B cell (primary cell): ENCODE measurements at regions not wholly inside any gene's neighbourhood (a gene's known extent, or its start where the extent isn't known, plus 50 kb on each side); places are given as distances from the start of the nearest gene placed in this dataset.

ENCODE experiments used
- ATAC-seq: fragments of 200-7000 bp; cut with Tn5 transposase; one replicate; pipeline ENCODE4 v1.10.0; 2021; ENCODE audit warnings: low read depth, mild to moderate bottlenecking, moderate number of reproducible peaks, moderate library complexity
- CTCF ChIA-PET: fragments of 350-600 bp; sonication (Branson Sonifier 250); formaldehyde crosslinking; loops from one replicate; lab custom pipeline; 2021; ENCODE audit warnings: antibody characterized with exemption, inconsistent platforms; lab: Charles Lee
- POLR2A ChIA-PET: fragments of 350-600 bp; sonication (Branson Sonifier 250); formaldehyde crosslinking; loops from one replicate; lab custom pipeline; 2021; ENCODE audit warnings: antibody characterized with exemption; lab: Charles Lee
- DNase-seq: peaks from one replicate; pipeline ENCODE4 v3.0.0; 2013
- H2AFZ ChIP-seq: 2 replicates; pipeline ENCODE4 v1.6.1; 2012; ENCODE audit warnings: mild to moderate bottlenecking, low read depth, low read length; ENCODE audit not compliant: insufficient read depth, poor library complexity, severe bottlenecking
- H3K27ac ChIP-seq, 2 donors: 1 replicate in 1 of 2; 2 replicates in 1 of 2; pipeline ENCODE4 v1.5.1; 2012 to 2013; ENCODE audit warnings: low read length in 2 of 2, mild to moderate bottlenecking in 2 of 2, moderate library complexity in 1 of 2
- H3K27me3 ChIP-seq, 4 experiments: fragments of 200-600 bp in 1 of 4; sonication (generic) in 1 of 4; replicated peaks in 1 of 4; 1 replicate in 2 of 4; 2 replicates in 2 of 4; pipeline versions ENCODE4 v1.6.1 to v1.7.0; 2013 to 2016; ENCODE audit warnings: low read length in 3 of 4, mild to moderate bottlenecking in 2 of 4, mixed read lengths in 1 of 4, moderate library complexity in 1 of 4; ENCODE audit not compliant: insufficient read depth in 4 of 4, control insufficient read depth in 3 of 4; ENCODE audit errors: control extremely low read depth in 1 of 4
- H3K36me3 ChIP-seq, 2 experiments: replicated peaks in 1 of 2; 1 replicate in 1 of 2; 2 replicates in 1 of 2; pipeline versions ENCODE4 v1.6.1 to v1.7.1; 2013; ENCODE audit warnings: low read length in 1 of 2; ENCODE audit not compliant: insufficient read depth in 2 of 2, control insufficient read depth in 1 of 2; ENCODE audit errors: control extremely low read depth in 1 of 2, extremely low read depth in 1 of 2
- H3K4me1 ChIP-seq, 2 donors: fragments of 200-600 bp in 1 of 2; sonication (generic) in 1 of 2; 1 replicate in 1 of 2; 2 replicates in 1 of 2; pipeline versions ENCODE4 v1.5.1 to v1.6.1; 2013 to 2017; ENCODE audit warnings: low read length in 2 of 2; ENCODE audit not compliant: control insufficient read depth in 2 of 2, insufficient read depth in 2 of 2
- H3K4me2 ChIP-seq: replicated peaks from 2 replicates; pipeline ENCODE3; 2012; ENCODE audit warnings: mild to moderate bottlenecking, low read depth, low read length; ENCODE audit not compliant: poor library complexity, severe bottlenecking
- H3K4me3 ChIP-seq, 5 experiments: fragments of 200-600 bp in 1 of 5; sonication (generic) in 1 of 5; 1 replicate in 3 of 5; 2 replicates in 2 of 5; pipeline versions ENCODE4 v1.5.1 to v1.7.0; 2011 to 2016; ENCODE audit warnings: low read length in 4 of 5, mild to moderate bottlenecking in 4 of 5, low read depth in 2 of 5, control low read depth in 1 of 5, moderate library complexity in 1 of 5; ENCODE audit not compliant: insufficient read depth in 1 of 5; ENCODE audit errors: control extremely low read depth in 1 of 5, extremely low read depth in 1 of 5
- H3K79me2 ChIP-seq: fragments of 200-600 bp; sonication (generic); one replicate; pipeline ENCODE4 v1.6.0; 2016; ENCODE audit warnings: low read length; ENCODE audit not compliant: control insufficient read depth, insufficient read depth
- H3K9ac ChIP-seq: fragments of 200-600 bp; sonication (generic); 2 replicates; pipeline ENCODE4 v1.6.1; 2017; ENCODE audit warnings: mild to moderate bottlenecking, low read length, moderate library complexity
- H3K9me3 ChIP-seq, 3 donors: one replicate each; pipeline versions ENCODE4 v1.6.1 to v1.7.1; 2013; ENCODE audit warnings: low read length in 2 of 3; ENCODE audit not compliant: control insufficient read depth in 2 of 3, insufficient read depth in 1 of 3; ENCODE audit errors: control extremely low read depth in 1 of 3
- H4K20me1 ChIP-seq: 2 replicates; pipeline ENCODE4 v1.6.0; 2012; ENCODE audit warnings: mild to moderate bottlenecking, low read length; ENCODE audit not compliant: insufficient read depth, control insufficient read depth, poor library complexity, severe bottlenecking
- H3K27ac Mint-ChIP-seq: one replicate; pipeline ENCODE4 v1.8.0; 2021; ENCODE audit warnings: mixed read lengths
- H3K27me3 Mint-ChIP-seq: one replicate; pipeline ENCODE4 v1.8.0; 2021; ENCODE audit warnings: mixed read lengths
- H3K4me1 Mint-ChIP-seq: one replicate; pipeline ENCODE4 v1.8.0; 2021; ENCODE audit warnings: mixed read lengths
- H3K4me3 Mint-ChIP-seq: one replicate; pipeline ENCODE4 v1.8.0; 2021; ENCODE audit warnings: mixed read lengths
- H3K9me3 Mint-ChIP-seq: one replicate; pipeline ENCODE4 v1.8.0; 2022; ENCODE audit warnings: mixed read lengths; ENCODE audit not compliant: insufficient read depth
- EZH2 ChIP-seq: IDR thresholded peaks from 2 replicates; pipeline ENCODE4 v1.6.1; 2012; ENCODE audit warnings: borderline replicate concordance, low read depth, mild to moderate bottlenecking, moderate library complexity, low read length; ENCODE audit not compliant: insufficient read depth, poor library complexity, severe bottlenecking
- WGBS: methylation state at CpG from one replicate; pipeline ENCODE4 v1.1.5; 2013; ENCODE audit warnings: missing lambda C conversion rate; ENCODE audit not compliant: insufficient coverage; 5-methylcytosine and 5-hydroxymethylcytosine counted together
- intact Hi-C: fragments of 100-400 bp; cut with micrococcal nuclease; formaldehyde crosslinking; loops from one replicate; pipeline ENCODE4 v1.10.0; 2022
- TF ChIP-seq, protein P1 (sequence below): fragments of 200-600 bp; IDR thresholded peaks from one replicate; pipeline ENCODE4 v1.8.0; 2022; ENCODE audit warnings: antibody characterized with exemption, mild to moderate bottlenecking

DNA sequence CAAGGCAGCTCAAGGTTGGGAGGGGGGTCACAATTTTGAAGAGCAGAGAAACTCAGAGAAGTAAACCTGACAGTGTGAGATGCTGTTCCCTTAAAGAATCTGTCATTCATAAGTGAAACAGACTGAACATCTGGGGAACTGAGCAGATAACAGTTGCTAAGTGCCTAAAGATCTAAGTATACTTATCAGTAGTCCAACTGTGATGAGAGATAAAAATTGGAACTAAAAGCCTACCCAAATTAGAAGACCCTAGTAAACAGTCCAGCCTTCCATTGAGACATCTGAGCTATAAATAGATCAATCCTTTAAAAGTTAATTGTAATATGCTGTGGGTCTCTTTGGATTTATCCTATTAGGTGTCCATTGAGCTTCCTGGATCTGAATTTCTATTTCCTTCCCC lies 692.8 kb upstream of the ZNF608 start:
- H3K9me3 Mint-ChIP-seq = peaks cover 15% of the 10 kb centered on the region

DNA sequence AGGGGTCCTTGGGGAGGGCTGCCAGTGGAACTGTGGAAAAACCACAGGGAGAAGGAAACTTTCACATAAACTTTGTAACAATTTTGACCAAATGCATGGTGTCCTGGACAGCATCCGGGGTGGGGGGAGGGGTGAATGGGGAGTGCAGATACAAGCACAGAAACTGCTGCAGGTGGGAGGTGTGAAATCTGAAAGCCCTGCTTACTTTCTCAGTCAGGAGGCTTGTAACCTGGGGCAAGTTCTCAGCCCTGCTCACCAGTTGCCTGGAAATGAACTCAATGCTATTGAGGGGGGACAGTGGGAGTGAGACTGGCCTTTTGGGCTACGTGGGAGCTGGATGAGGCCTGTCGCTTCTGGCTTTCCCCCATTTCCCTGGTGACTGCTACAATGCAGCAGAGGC lies 694.5 kb upstream of the ZNF608 start:
- POLR2A ChIA-PET = no interaction called here
- no peak overlapping the region for H3K27ac ChIP-seq
- H3K27ac Mint-ChIP-seq = no peak overlapping the region
- ATAC-seq (no peak), DNase-seq (no peak)
- H2AFZ ChIP-seq = no peak overlapping the region
- H4K20me1 ChIP-seq = no peaks in the 10 kb centered on the region
- H3K9ac ChIP-seq = no peak overlapping the region
- CTCF ChIA-PET = no interaction called here
- H3K36me3 ChIP-seq = no peaks in the 10 kb centered on the region
- TF ChIP-seq EZH2 = no peak
- TF ChIP-seq, protein P1, sequence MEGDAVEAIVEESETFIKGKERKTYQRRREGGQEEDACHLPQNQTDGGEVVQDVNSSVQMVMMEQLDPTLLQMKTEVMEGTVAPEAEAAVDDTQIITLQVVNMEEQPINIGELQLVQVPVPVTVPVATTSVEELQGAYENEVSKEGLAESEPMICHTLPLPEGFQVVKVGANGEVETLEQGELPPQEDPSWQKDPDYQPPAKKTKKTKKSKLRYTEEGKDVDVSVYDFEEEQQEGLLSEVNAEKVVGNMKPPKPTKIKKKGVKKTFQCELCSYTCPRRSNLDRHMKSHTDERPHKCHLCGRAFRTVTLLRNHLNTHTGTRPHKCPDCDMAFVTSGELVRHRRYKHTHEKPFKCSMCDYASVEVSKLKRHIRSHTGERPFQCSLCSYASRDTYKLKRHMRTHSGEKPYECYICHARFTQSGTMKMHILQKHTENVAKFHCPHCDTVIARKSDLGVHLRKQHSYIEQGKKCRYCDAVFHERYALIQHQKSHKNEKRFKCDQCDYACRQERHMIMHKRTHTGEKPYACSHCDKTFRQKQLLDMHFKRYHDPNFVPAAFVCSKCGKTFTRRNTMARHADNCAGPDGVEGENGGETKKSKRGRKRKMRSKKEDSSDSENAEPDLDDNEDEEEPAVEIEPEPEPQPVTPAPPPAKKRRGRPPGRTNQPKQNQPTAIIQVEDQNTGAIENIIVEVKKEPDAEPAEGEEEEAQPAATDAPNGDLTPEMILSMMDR = no peak
- no peaks in the 10 kb centered on the region for H3K27me3 ChIP-seq
- no peak overlapping the region for H3K4me3 Mint-ChIP-seq
- peaks cover 24% of the 10 kb centered on the region for H3K9me3 Mint-ChIP-seq
- no peak overlapping the region for H3K4me2 ChIP-seq
- WGBS = 100% methylated on average over 2 of the region's 3 CpGs
- H3K4me3 ChIP-seq = no peak overlapping the region
- no peaks in the 10 kb centered on the region for H3K27me3 Mint-ChIP-seq
- H3K4me1 Mint-ChIP-seq = peaks cover 12% of the 10 kb centered on the region
- H3K79me2 ChIP-seq = no peaks in the 10 kb centered on the region
- no peaks in the 10 kb centered on the region for H3K4me1 ChIP-seq
- H3K9me3 ChIP-seq = peaks cover 0 to 12% (median 10%) of the 10 kb centered on the region in 3 donors
- intact Hi-C loops = no loop called here

More for the DNA sequence above, 692.8 kb upstream of the ZNF608 start:
- ChIA-PET CTCF (no interaction called here), POLR2A (no interaction called here)
- Histone ChIP-seq H3K4me1 (no peaks in the 10 kb centered on the region), H3K4me2 (no peak overlapping the region), H3K9ac (no peak overlapping the region), H3K79me2 (no peaks in the 10 kb centered on the region), H3K27me3 (no peaks in the 10 kb centered on the region), H4K20me1 (no peaks in the 10 kb centered on the region), H3K9me3 (peaks cover 0 to 12% (median 10%) of the 10 kb centered on the region in 3 donors), H3K27ac (no peak overlapping the region), H3K4me3 (no peak overlapping the region), H2AFZ (no peak overlapping the region), H3K36me3 (no peaks in the 10 kb centered on the region)
- H3K4me3 Mint-ChIP-seq = no peak overlapping the region
- no peak overlapping the region for H3K27ac Mint-ChIP-seq
- no peak for ATAC-seq
- peaks cover 8% of the 10 kb centered on the region for H3K4me1 Mint-ChIP-seq
- TF ChIP-seq EZH2 = no peak
- TF ChIP-seq, protein P1 = no peak
- no peaks in the 10 kb centered on the region for H3K27me3 Mint-ChIP-seq
- intact Hi-C loops = no loop called here
- DNase-seq = no peak
